ENCODE measurements at regions not wholly inside any gene's neighbourhood (a gene's known extent, or its start where the extent isn't known, plus 50 kb on each side); places are given as distances from the start of the nearest gene placed in this dataset.

DNA sequence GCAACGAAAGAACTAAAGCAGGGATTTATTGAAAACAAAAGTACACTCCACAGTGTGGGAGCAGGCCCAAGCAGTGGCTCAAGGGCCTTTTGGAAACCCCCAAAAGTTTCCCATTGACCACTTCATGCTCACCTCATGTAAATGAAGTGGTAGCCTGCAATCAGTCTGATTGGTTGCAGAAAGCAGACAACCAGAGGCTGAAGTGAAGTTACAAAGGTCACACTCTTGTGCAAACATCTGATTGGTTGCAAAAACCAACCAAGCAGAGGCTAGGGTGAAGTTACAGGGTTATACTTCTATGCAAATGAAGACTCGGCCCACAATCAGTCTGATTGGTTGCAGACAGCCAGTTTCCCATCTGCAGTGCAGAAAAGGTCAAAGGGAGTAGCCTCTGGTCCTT, 258.0 kb downstream of the YTHDC2 start:
- ATAC-seq (no peak), DNase-seq (no peak)
- TF ChIP-seq, protein P1, sequence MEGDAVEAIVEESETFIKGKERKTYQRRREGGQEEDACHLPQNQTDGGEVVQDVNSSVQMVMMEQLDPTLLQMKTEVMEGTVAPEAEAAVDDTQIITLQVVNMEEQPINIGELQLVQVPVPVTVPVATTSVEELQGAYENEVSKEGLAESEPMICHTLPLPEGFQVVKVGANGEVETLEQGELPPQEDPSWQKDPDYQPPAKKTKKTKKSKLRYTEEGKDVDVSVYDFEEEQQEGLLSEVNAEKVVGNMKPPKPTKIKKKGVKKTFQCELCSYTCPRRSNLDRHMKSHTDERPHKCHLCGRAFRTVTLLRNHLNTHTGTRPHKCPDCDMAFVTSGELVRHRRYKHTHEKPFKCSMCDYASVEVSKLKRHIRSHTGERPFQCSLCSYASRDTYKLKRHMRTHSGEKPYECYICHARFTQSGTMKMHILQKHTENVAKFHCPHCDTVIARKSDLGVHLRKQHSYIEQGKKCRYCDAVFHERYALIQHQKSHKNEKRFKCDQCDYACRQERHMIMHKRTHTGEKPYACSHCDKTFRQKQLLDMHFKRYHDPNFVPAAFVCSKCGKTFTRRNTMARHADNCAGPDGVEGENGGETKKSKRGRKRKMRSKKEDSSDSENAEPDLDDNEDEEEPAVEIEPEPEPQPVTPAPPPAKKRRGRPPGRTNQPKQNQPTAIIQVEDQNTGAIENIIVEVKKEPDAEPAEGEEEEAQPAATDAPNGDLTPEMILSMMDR (IDR thresholded peaks at IDR 0.05) = no peak
- Histone ChIP-seq H3K27ac (no peak overlapping the region), H3K4me1 (no peaks in the 10 kb centered on the region), H3K9me3 (no peaks in the 10 kb centered on the region), H3K36me3 (ENCODE audit: insufficient read depth in 1 of 2, low read depth in 1 of 2) (no peaks in the 10 kb centered on the region), H3K27me3 (ENCODE audit: insufficient read depth in 3 of 3, low read length in 2 of 3) (no peaks in the 10 kb centered on the region), H3K4me3 (no peak overlapping the region)
- intact Hi-C loops (cut with DNase I) = no loop called here
- 56 to 73% (median 63%) methylated on average over 2 of the region's 2 CpGs for WGBS, 3 donors

DNA sequence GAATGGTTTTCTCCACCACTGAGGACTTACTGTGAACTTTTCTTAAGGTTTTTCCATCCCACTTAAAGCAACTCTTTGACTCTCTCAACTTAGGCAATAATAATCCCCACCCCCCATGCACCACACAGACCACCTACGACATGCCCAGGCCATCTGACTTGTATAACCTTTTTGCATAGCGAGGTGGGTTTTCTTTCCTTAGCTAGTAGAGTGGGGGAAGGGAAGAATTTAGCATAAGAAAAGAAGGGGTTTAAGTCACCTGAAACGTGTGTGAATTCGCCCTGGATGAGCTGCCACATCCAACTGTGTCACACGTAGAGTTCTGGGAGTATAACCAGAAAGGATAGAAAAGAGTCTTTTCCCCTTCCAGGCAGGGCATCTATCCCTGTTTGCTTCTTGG, 262.7 kb downstream of the YTHDC2 start:
- ATAC-seq = no peak

DNA sequence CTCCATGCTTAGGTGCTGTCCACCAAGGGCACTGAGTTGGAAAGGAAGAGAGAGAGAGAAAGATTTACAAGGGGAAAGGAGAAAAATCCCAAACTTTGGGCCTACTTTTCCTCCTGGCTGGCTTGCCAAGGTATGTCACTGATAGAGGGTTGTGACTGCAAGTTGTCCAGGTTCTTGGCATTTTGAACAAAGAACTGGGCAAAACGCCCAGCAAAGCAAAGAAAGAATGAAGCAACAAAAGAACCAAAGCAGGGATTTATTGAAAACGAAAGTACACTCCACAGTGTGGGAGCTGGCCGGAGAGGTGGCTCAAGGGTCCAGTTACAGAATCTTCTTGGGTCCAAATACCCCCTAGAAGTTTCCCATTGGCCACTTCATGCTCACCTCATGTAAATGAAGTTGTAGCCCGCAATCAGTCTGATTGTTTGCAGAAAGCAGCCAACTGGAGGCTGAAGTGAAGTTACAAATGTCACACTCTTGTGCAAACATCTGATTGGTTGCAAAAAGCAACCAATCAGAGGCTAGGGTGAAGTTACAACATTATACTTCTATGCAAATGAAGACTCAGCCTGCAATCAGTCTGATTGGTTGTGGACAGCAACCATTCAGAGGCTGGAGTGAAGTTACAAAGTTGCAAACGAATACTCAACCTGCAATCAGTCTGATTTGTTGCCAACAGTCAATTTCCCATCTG, 263.5 kb downstream of the YTHDC2 start:
- H3K36me3 ChIP-seq (ENCODE audit: insufficient read depth in 1 of 2, low read depth in 1 of 2) = no peaks in the 10 kb centered on the region
- TF ChIP-seq, protein P1 (IDR thresholded peaks at IDR 0.05) = no peak
- intact Hi-C loops (cut with DNase I) = no loop called here
- no peaks in the 10 kb centered on the region for H3K27me3 ChIP-seq (ENCODE audit: insufficient read depth in 3 of 3, low read length in 2 of 3)
- 50 to 56% (median 54%) methylated on average over 5 of the region's 5 CpGs for WGBS, 3 donors
- no peak overlapping the region for H3K27ac ChIP-seq
- ATAC-seq (no peak), DNase-seq (no peak)
- no peak overlapping the region for H3K4me3 ChIP-seq
- no peaks in the 10 kb centered on the region for H3K4me1 ChIP-seq
- H3K9me3 ChIP-seq = no peaks in the 10 kb centered on the region

More for the DNA sequence above, 262.7 kb downstream of the YTHDC2 start:
- 83 to 91% (median 87%) methylated on average over 5 of the region's 5 CpGs for WGBS, 3 donors
- TF ChIP-seq, protein P1 (IDR thresholded peaks at IDR 0.05) = no peak
- Histone ChIP-seq H3K27me3 (ENCODE audit: insufficient read depth in 3 of 3, low read length in 2 of 3) (no peaks in the 10 kb centered on the region), H3K36me3 (ENCODE audit: insufficient read depth in 1 of 2, low read depth in 1 of 2) (no peaks in the 10 kb centered on the region), H3K9me3 (no peaks in the 10 kb centered on the region), H3K4me3 (no peak overlapping the region), H3K27ac (no peak overlapping the region), H3K4me1 (no peaks in the 10 kb centered on the region)
- DNase-seq = no peak
- intact Hi-C loops (cut with DNase I) = no loop called here

DNA sequence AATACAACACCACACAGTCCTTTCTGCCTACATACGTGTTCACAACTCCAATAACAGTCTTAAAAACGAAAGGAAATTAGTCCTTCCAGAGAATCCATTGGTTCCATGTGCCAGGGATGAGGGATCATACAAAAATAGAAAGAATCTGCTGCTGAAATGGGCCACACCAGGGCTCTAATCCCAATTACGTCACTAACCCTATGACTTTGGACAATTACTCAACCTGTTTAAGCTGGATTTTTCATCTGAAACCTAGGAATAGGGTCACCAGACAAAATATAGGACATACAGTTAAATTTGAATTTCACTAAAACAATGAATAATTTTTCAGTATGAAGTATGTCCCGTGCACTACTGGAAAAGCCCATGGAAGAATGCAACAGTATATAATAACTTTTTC, 264.7 kb downstream of the YTHDC2 start:
- intact Hi-C loops (cut with DNase I) = no loop called here
- DNase-seq (no peak), ATAC-seq (no peak)
- Histone ChIP-seq H3K4me1 (no peaks in the 10 kb centered on the region), H3K9me3 (no peaks in the 10 kb centered on the region), H3K27ac (no peak overlapping the region), H3K4me3 (no peak overlapping the region), H3K36me3 (ENCODE audit: insufficient read depth in 1 of 2, low read depth in 1 of 2) (no peaks in the 10 kb centered on the region), H3K27me3 (ENCODE audit: insufficient read depth in 3 of 3, low read length in 2 of 3) (no peaks in the 10 kb centered on the region)
- WGBS, 3 donors = 68 to 73% (median 73%) methylated on average over 4 of the region's 4 CpGs
- TF ChIP-seq, protein P1 (IDR thresholded peaks at IDR 0.05) = no peak

DNA sequence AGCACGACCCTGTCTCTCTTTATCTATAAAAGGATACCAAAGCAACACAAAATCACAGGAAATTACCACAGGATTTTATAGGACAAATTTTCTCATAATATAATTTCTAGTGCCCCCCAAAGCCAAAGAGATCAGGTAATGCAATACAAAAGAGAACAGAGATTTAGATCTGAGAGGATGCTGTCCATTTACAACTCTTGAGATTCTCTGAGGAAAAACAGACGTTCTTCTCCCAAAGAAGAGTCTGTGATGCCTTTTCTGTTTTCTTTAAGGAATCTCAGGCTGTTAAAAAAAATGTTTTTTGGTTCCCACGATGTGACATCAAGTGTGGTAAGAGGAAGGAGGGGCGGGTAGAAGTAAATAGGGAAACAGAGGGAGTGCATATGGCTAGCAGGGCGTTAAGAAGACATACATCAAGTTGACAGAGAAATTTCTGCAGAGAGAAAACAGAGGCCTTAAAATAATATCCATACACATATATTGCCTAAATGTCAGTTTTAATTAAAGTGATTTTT, 274.7 kb downstream of the YTHDC2 start:
- no peak overlapping the region for H3K27ac ChIP-seq
- intact Hi-C loops (cut with DNase I) = no loop called here
- ATAC-seq (no peak), DNase-seq (no peak)
- TF ChIP-seq, protein P1 (IDR thresholded peaks at IDR 0.05) = no peak
- H3K4me3 ChIP-seq = no peak overlapping the region
- no peaks in the 10 kb centered on the region for H3K4me1 ChIP-seq
- no peaks in the 10 kb centered on the region for H3K9me3 ChIP-seq
- H3K36me3 ChIP-seq (ENCODE audit: insufficient read depth in 1 of 2, low read depth in 1 of 2) = no peaks in the 10 kb centered on the region
- H3K27me3 ChIP-seq (ENCODE audit: insufficient read depth in 3 of 3, low read length in 2 of 3) = peaks cover 0 to 2% (median 0%) of the 10 kb centered on the region in 3 donors
- WGBS, 3 donors = 38 to 54% (median 46%) methylated on average over 5 of the region's 5 CpGs
